GM12878 (cell line): ENCODE measurements at regions not wholly inside any gene's neighbourhood (a gene's known extent, or its start where the extent isn't known, plus 50 kb on each side); places are given as distances from the start of the nearest gene placed in this dataset.

Experiments used
- ATAC-seq: fragments of 200-7000 bp; cut with Tn5 transposase; 3 replicates; pipeline ENCODE4 v1.9.1; 2020; ENCODE audit warnings: mild to moderate bottlenecking, moderate library complexity
- BruUV-seq: library from RNA; stranded (reverse); fragments of 400-500 nt; replicated peaks from 2 replicates; lab custom pipeline; 2021; lab: Mats Ljungman, UMichigan
- CTCF ChIA-PET: fragments of 300-600 bp; sonication (Branson Sonifier 250); formaldehyde crosslinking; extraction: SDS; loops from one replicate; lab custom pipeline; 2021; ENCODE audit warnings: inconsistent platforms; lab: Yijun Ruan, JAX
- POLR2A ChIA-PET: fragments of 350-600 bp; formaldehyde crosslinking; extraction: SDS; loops from one replicate; lab custom pipeline; 2021; ENCODE audit warnings: inconsistent platforms; lab: Charles Lee
- RAD21 ChIA-PET: fragments of 300-600 bp; sonication (Branson Sonifier 250); formaldehyde crosslinking; loops from one replicate; lab custom pipeline; 2023; ENCODE audit warnings: antibody characterized with exemption; ENCODE audit not compliant: unreplicated experiment; lab: Charles Lee
- SMC1A ChIA-PET: fragments of 300-600 bp; sonication (Branson Sonifier 250); formaldehyde crosslinking; loops from one replicate; lab custom pipeline; 2023; ENCODE audit not compliant: unreplicated experiment, uncharacterized antibody; lab: Charles Lee
- DNase-seq: peaks from one replicate; pipeline ENCODE4 v3.0.0-alpha.2; 2011; ENCODE audit warnings: low read depth, low spot score
- FAIRE-seq: peaks from 3 replicates; lab custom pipeline; 2011; peaks lifted over from hg19 to GRCh38; lab: Jason Lieb, UNC
- H2AFZ ChIP-seq: 2 replicates; pipeline ENCODE4 v1.6.0; 2011; ENCODE audit warnings: low read depth, low read length, control low read depth; ENCODE audit not compliant: control insufficient read depth
- H3K27ac ChIP-seq: 2 replicates; pipeline ENCODE4 v1.5.1; 2011; ENCODE audit warnings: control low read depth; ENCODE audit not compliant: control insufficient read depth, insufficient read depth
- H3K27me3 ChIP-seq, 2 experiments: replicated peaks in 1 of 2; 2 replicates each; pipeline versions ENCODE4 v1.6.0 to v1.6.1; 2011; ENCODE audit warnings: low read length in 1 of 2; ENCODE audit not compliant: control insufficient read depth in 2 of 2, insufficient read depth in 2 of 2
- H3K36me3 ChIP-seq, 2 experiments: 2 replicates each; pipeline ENCODE4 v1.5.1; 2011; ENCODE audit warnings: low read length in 1 of 2; ENCODE audit not compliant: control insufficient read depth in 2 of 2, insufficient read depth in 2 of 2
- H3K4me1 ChIP-seq: 2 replicates; pipeline ENCODE4 v1.6.1; 2011; ENCODE audit warnings: mild to moderate bottlenecking, low read length, moderate library complexity, mixed read lengths; ENCODE audit not compliant: control insufficient read depth, insufficient read depth
- H3K4me2 ChIP-seq: 2 replicates; pipeline ENCODE4 v1.6.0; 2011; ENCODE audit warnings: control low read depth; ENCODE audit not compliant: control insufficient read depth, insufficient read depth
- H3K4me3 ChIP-seq: fragments of 200-600 bp; sonication (generic); 2 replicates; pipeline ENCODE4 v1.5.1; 2016
- H3K79me2 ChIP-seq: 2 replicates; pipeline ENCODE4 v1.6.0; 2011; ENCODE audit warnings: low read length; ENCODE audit not compliant: control insufficient read depth, insufficient read depth
- H3K9ac ChIP-seq: 2 replicates; pipeline ENCODE4 v1.8.0; 2011; ENCODE audit warnings: low read length, control low read depth, mixed read lengths; ENCODE audit not compliant: control insufficient read depth, insufficient read depth
- H3K9me3 ChIP-seq: replicated peaks from 3 replicates; pipeline ENCODE4 v1.5.1; 2011; ENCODE audit warnings: mild to moderate bottlenecking, low read length; ENCODE audit not compliant: control insufficient read depth, insufficient read depth
- H4K20me1 ChIP-seq: 2 replicates; pipeline ENCODE4 v1.6.0; 2011; ENCODE audit not compliant: control insufficient read depth, insufficient read depth
- BCLAF1 ChIP-seq: fragments of 450-650 bp; IDR thresholded peaks from 2 replicates; pipeline ENCODE4 v1.6.1; 2017; ENCODE audit warnings: antibody characterized with exemption, mild to moderate bottlenecking, moderate library complexity
- CBFB ChIP-seq: IDR thresholded peaks from 2 replicates; pipeline ENCODE4 v1.6.1; 2016; ENCODE audit warnings: antibody characterized with exemption, low read depth
- CBX3 ChIP-seq: fragments of 200-600 bp; sonication (generic); IDR thresholded peaks from 2 replicates; pipeline ENCODE4 v1.6.1; 2016; ENCODE audit warnings: low read depth, borderline replicate concordance
- CTCF ChIP-seq, 3 experiments: IDR thresholded peaks in 2 of 3; conservative IDR thresholded peaks in 1 of 3; 2 replicates each; pipeline ENCODE4 v1.5.1; 2011; ENCODE audit warnings: low read depth in 3 of 3, low read length in 3 of 3, mild to moderate bottlenecking in 3 of 3, control low read depth in 2 of 3, moderate library complexity in 2 of 3, inconsistent platforms in 1 of 3, mixed read lengths in 1 of 3; ENCODE audit not compliant: control insufficient read depth in 2 of 3, insufficient read depth in 1 of 3; ENCODE audit errors: extremely low read depth in 1 of 3
- E2F4 ChIP-seq: IDR thresholded peaks from 2 replicates; pipeline ENCODE4 v1.6.1; 2012; ENCODE audit warnings: low read depth, low read length, improper control_type of control experiment
- HSF1 ChIP-seq: fragments of 150-350 bp; IDR thresholded peaks from 2 replicates; pipeline ENCODE4 v1.6.1; 2014; ENCODE audit warnings: mild to moderate bottlenecking, low read depth, low read length
- IRF4 ChIP-seq: IDR thresholded peaks from 2 replicates; pipeline ENCODE4 v1.6.1; 2011; ENCODE audit warnings: low read depth, low read length
- MAX ChIP-seq: IDR thresholded peaks from 2 replicates; pipeline ENCODE4 v1.6.1; 2012; ENCODE audit warnings: low read depth, low read length, improper control_type of control experiment
- NR2C1 ChIP-seq: fragments of 450-650 bp; IDR thresholded peaks from 2 replicates; pipeline ENCODE4 v1.6.1; 2017; ENCODE audit warnings: antibody characterized with exemption, mild to moderate bottlenecking, moderate library complexity
- RAD21 ChIP-seq: IDR thresholded peaks from 2 replicates; pipeline ENCODE4 v1.6.1; 2011; ENCODE audit warnings: mild to moderate bottlenecking, low read depth, low read length, moderate library complexity; ENCODE audit not compliant: insufficient read depth
- SP1 ChIP-seq: IDR thresholded peaks from one replicate; pipeline ENCODE4 v1.6.1; 2011; ENCODE audit warnings: low read depth, low read length
- SREBF1 ChIP-seq: IDR thresholded peaks from 2 replicates; pipeline ENCODE4 v1.6.1; 2012; ENCODE audit warnings: mild to moderate bottlenecking, low read length
- TCF7 ChIP-seq: IDR thresholded peaks from 2 replicates; pipeline ENCODE4 v1.6.1; 2014; ENCODE audit warnings: antibody characterized with exemption, borderline replicate concordance
- YY1 ChIP-seq: IDR thresholded peaks from 2 replicates; pipeline ENCODE4 v1.6.1; 2011; ENCODE audit warnings: low read depth, mild to moderate bottlenecking, low read length
- ZZZ3 ChIP-seq: IDR thresholded peaks from 2 replicates; pipeline ENCODE4 v1.6.1; 2011; ENCODE audit warnings: low read depth; ENCODE audit not compliant: control insufficient read depth, insufficient read length
- WGBS: methylation state at CpG from one replicate; pipeline ENCODE4 v1.1.6; 2016; ENCODE audit warnings: low lambda C conversion rate; ENCODE audit not compliant: insufficient replicate concordance, insufficient coverage; ENCODE audit errors: missing lambda C conversion rate; 5-methylcytosine and 5-hydroxymethylcytosine counted together
- in situ Hi-C: fragments of 300-500 bp; cut with MboI; formaldehyde crosslinking; loops from 9 replicates; pipeline ENCODE4 v1.14.3; 2018; ENCODE audit warnings: mixed read lengths
- intact Hi-C: fragments of 100-400 bp; cut with micrococcal nuclease; formaldehyde crosslinking; loops from one replicate; pipeline ENCODE4 v1.14.2; 2022; ENCODE audit not compliant: unreplicated experiment

GRCh38 chr5:129844764-129845163 is 59.5 kb upstream of the CHSY3 start (continued):
- TF ChIP-seq E2F4, result no peak
- no peak for TF ChIP-seq MAX
- TF ChIP-seq CBFB, result no peak
- TF ChIP-seq, all 136 proteins: peak for 0

GRCh38 chr5:129852747-129853352 is 51.4 kb upstream of the CHSY3 start:
- peak; percentile 8 for DNase-seq
- no peaks in the 10 kb centered on the region for H3K36me3 ChIP-seq
- TF ChIP-seq ZZZ3 (no peak), BCLAF1 (no peak), CTCF (IDR thresholded peaks at IDR 0.05 in 2 of 3, conservative IDR thresholded peaks at IDR 0.05 in 1 of 3; ENCODE audit: control insufficient read depth in 2 of 3, extremely low read depth in 1 of 3, insufficient read depth in 1 of 3, low read depth in 3 of 3, low read length in 3 of 3) (peak; percentile 76 to 95 (median 93)), CBX3 (no peak), YY1 (0 out of 2 replicates have a peak, but pooled peaks have one; percentile 28), SREBF1 (no peak), NR2C1 (no peak), RAD21 (peak; percentile 76), HSF1 (no peak), TCF7 (no peak), IRF4 (no peak), SP1 (no peak)

More at GRCh38 chr5:129852747-129853352, 51.4 kb upstream of the CHSY3 start:
- in situ Hi-C loops, result loop anchor here (5.0 kb wide), 1 partner anchor 81 kb away; no protein-coding TSS in a partner anchor
- Histone ChIP-seq H3K27ac (no peak overlapping the region), H3K9ac (no peak overlapping the region), H2AFZ (no peak overlapping the region), H3K4me2 (no peak overlapping the region), H3K27me3 (no peaks in the 10 kb centered on the region), H4K20me1 (no peaks in the 10 kb centered on the region), H3K4me3 (no peak overlapping the region), H3K4me1 (no peaks in the 10 kb centered on the region), H3K79me2 (no peaks in the 10 kb centered on the region), H3K9me3 (no peaks in the 10 kb centered on the region)
- ChIA-PET RAD21 (interaction anchor here (1.5 to 5.5 kb wide), 2 partner anchors 79 to 82 kb away, joined by 5 to 40 read pairs; no protein-coding TSS in a partner anchor), SMC1A (interaction anchor here (0.7 to 9.0 kb wide), 3 partner anchors 11 to 533 kb away, joined by 3 to 74 read pairs (median 5); no protein-coding TSS in a partner anchor), POLR2A (no interaction called here), CTCF (interaction anchor here (0.7 to 8.6 kb wide), 14 partner anchors 7 to 354 kb away, joined by 3 to 175 read pairs (median 4); no protein-coding TSS in a partner anchor)
- intact Hi-C loops, result loop anchor here (1.0 to 10.0 kb wide), 2 partner anchors 82 to 188 kb away; no protein-coding TSS in a partner anchor
- no TSS peak for BruUV-seq
- 0% methylated on average over 6 of the region's 6 CpGs for WGBS
- ATAC-seq (peak; percentile 99), FAIRE-seq (peak; percentile 98)
